GM12873 (cell line): ENCODE measurements at regions not wholly inside any gene's neighbourhood (a gene's known extent, or its start where the extent isn't known, plus 50 kb on each side); places are given as distances from the start of the nearest gene placed in this dataset.

Source experiments
- CTCF ChIP-seq: IDR thresholded peaks from 2 replicates; pipeline ENCODE4 v1.5.1; 2012; ENCODE audit warnings: low read depth, mild to moderate bottlenecking, moderate library complexity, low read length, control low read depth; ENCODE audit not compliant: insufficient read depth; ENCODE audit errors: missing control alignments

GRCh38 chr4:138775890-138776289, 239.7 kb upstream of the NOCT start:
- TF ChIP-seq CTCF, result no peak

DNA sequence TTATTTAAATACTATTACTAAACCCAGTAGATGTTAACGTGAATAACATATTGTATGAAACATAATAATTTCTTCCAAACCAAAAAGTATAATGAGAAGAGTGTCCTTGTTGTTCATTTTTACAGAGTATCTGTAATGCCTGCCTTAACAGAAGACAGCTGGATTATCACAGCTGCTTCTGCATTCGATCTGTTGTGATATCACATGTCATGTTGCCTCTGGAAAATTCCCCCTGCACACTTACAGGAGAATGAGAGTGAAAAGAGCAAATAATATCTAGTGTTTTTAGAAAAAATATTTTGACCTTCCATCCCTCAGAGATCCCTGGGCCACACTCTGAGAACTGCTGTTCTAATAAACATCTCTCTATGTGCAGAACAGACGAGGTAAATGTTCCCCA, 240.1 kb upstream of the NOCT start:
- no peak for TF ChIP-seq CTCF

- TF ChIP-seq CTCF, result no peak
Measured at GRCh38 chr4:138774940-138775339, 240.6 kb upstream of the NOCT start.

DNA sequence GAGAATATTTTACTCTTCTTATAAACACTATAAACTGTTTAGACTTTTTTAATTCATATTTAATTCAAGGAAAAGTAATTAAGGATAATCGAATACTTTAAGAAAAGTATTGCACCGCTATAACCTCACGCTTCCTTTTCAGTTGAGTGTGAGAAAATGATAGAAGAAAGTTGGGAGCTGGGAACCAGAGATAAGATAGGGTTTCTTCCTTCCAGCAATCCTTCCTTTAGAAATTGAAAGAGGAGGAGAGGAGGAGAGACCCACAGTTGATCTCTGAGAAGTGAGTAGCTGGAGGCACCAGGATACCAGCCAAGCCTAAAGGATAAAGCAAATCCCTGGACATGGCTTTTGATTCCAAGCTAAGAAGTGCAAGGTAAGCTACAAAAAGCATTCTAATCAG, 242.3 kb upstream of the NOCT start:
- no peak for TF ChIP-seq CTCF

GRCh38 chr4:138772366-138772765, 243.2 kb upstream of the NOCT start:
- no peak for TF ChIP-seq CTCF

GRCh38 chr4:138770818-138771217, 244.8 kb upstream of the NOCT start:
- no peak for TF ChIP-seq CTCF

GRCh38 chr4:138766332-138766731, 249.2 kb upstream of the NOCT start:
- TF ChIP-seq CTCF, result no peak

DNA sequence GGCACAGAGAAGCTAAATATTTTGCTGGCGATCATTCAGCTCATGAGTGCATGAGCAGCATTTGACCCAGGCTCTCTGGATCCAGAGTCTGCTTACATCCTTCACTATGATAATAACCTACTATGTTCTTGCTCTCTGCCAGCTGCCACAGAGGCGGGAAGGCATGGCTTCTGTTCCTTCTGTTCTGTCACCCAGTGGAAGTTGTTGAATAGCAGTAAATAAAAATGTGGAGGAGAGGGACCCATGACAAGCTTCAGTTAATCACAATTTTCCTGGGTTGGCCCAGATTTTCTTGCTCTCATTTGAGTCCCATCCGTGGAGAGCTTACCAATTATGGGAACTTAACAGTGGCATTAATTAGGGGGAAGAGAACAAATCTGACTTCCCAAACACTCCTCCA, 250.1 kb upstream of the NOCT start:
- TF ChIP-seq CTCF, result no peak
